Hematopoietic multipotent progenitor cell treated with erythropoietin and hydrocortisone succinate and interleukin-3 and kit ligand, for 8 days (in vitro differentiated cells): ENCODE measurements at regions not wholly inside any gene's neighbourhood (a gene's known extent, or its start where the extent isn't known, plus 50 kb on each side); places are given as distances from the start of the nearest gene placed in this dataset.
"Not testable (repeated sequence)": the region's sequence is repeated elsewhere in the genome, so short reads cannot be mapped to it uniquely, and the experiment has no call there.

Experiments used
- DNase-seq: peaks from one replicate; pipeline ENCODE4 v3.0.0-alpha.2; 2015

- DNase-seq = no peak
These were observed 364.0 kb downstream of the LRATD1 start for GRCh38 chr2:14996351-14997014.

- DNase-seq = no peak
These were observed 366.0 kb downstream of the LRATD1 start for GRCh38 chr2:14998546-14998945.

- no peak for DNase-seq
These were observed 366.7 kb downstream of the LRATD1 start for GRCh38 chr2:14999114-14999661.

GRCh38 chr2:15002519-15002918, 370.0 kb downstream of the LRATD1 start:
- DNase-seq = not testable (repeated sequence)

GRCh38 chr2:15006667-15007066, 374.1 kb downstream of the LRATD1 start:
- no peak for DNase-seq

GRCh38 chr2:15009681-15010080, 377.2 kb downstream of the LRATD1 start:
- no peak for DNase-seq

- DNase-seq = no peak
These were observed 377.8 kb downstream of the LRATD1 start for GRCh38 chr2:15010346-15010745.

GRCh38 chr2:15018814-15019213, 386.3 kb downstream of the LRATD1 start:
- no peak for DNase-seq

- DNase-seq = no peak
These were observed 390.7 kb downstream of the LRATD1 start for GRCh38 chr2:15023221-15023620.

- no peak for DNase-seq
These were observed 395.9 kb downstream of the LRATD1 start for GRCh38 chr2:15028406-15028805.

GRCh38 chr2:15031745-15032240, 399.3 kb downstream of the LRATD1 start:
- no peak for DNase-seq

GRCh38 chr2:15034246-15034645, 401.7 kb downstream of the LRATD1 start:
- no peak for DNase-seq

GRCh38 chr2:15034860-15035259, 402.3 kb downstream of the LRATD1 start:
- DNase-seq = no peak

- no peak for DNase-seq
These were observed 406.1 kb downstream of the LRATD1 start for GRCh38 chr2:15038366-15039364.

- DNase-seq = no peak
These were observed 408.0 kb downstream of the LRATD1 start for GRCh38 chr2:15040429-15041084.

- no peak for DNase-seq
These were observed 408.9 kb downstream of the LRATD1 start for GRCh38 chr2:15041429-15041837.

- no peak for DNase-seq
These were observed 410.3 kb downstream of the LRATD1 start for GRCh38 chr2:15042801-15043217.

GRCh38 chr2:15043336-15044058, 411.0 kb downstream of the LRATD1 start:
- DNase-seq = no peak

GRCh38 chr2:15045054-15045453, 412.5 kb downstream of the LRATD1 start:
- no peak for DNase-seq

GRCh38 chr2:15047184-15047583, 414.7 kb downstream of the LRATD1 start:
- no peak for DNase-seq

- DNase-seq = no peak
These were observed 415.5 kb downstream of the LRATD1 start for GRCh38 chr2:15048000-15048399.
